ENCODE measurements at regions not wholly inside any gene's neighbourhood (a gene's known extent, or its start where the extent isn't known, plus 50 kb on each side); places are given as distances from the start of the nearest gene placed in this dataset.

GRCh38 chrX:25600776-25601175, 537.4 kb upstream of the MAGEB18 start:
- no peak for TF ChIP-seq SP1 (IDR thresholded peaks at IDR 0.05)
- TF ChIP-seq FOXA1 (IDR thresholded peaks at IDR 0.05), result no peak
- no peak for TF ChIP-seq SUZ12 (IDR thresholded peaks at IDR 0.05)
- TF ChIP-seq ZNF384 (IDR thresholded peaks at IDR 0.05), result no peak
- no peak for TF ChIP-seq FOXM1 (IDR thresholded peaks at IDR 0.05; ENCODE audit: borderline replicate concordance)
- no peak for TF ChIP-seq PKNOX1 (IDR thresholded peaks at IDR 0.05)
- no peak for TF ChIP-seq ELF4 (IDR thresholded peaks at IDR 0.05)
- TF ChIP-seq BHLHE40 (IDR thresholded peaks at IDR 0.05; ENCODE audit: borderline replicate concordance), result no peak
- no peak for TF ChIP-seq HDGF (IDR thresholded peaks at IDR 0.05; ENCODE audit: borderline replicate concordance)
- no peak for TF ChIP-seq TARDBP (IDR thresholded peaks at IDR 0.05)
- TF ChIP-seq FOXK2 (IDR thresholded peaks at IDR 0.05), result no peak
- TF ChIP-seq NFRKB (IDR thresholded peaks at IDR 0.05), result no peak
- no peak for TF ChIP-seq LEF1 (IDR thresholded peaks at IDR 0.05; ENCODE audit: borderline replicate concordance)
- TF ChIP-seq L3MBTL2 (conservative IDR thresholded peaks at IDR 0.05), result no peak

All from HEK293T (cell line).